GM18873 (cell line): ENCODE measurements at regions not wholly inside any gene's neighbourhood (a gene's known extent, or its start where the extent isn't known, plus 50 kb on each side); places are given as distances from the start of the nearest gene placed in this dataset.

Experiments used
- ATAC-seq: cut with Tn5 transposase; IDR thresholded peaks from one replicate; pipeline ENCODE4 v1.9.1; 2021; ENCODE audit warnings: mild to moderate bottlenecking, moderate library complexity, moderate number of reproducible peaks; ENCODE audit not compliant: unreplicated experiment, low FRiP score

GRCh38 chr2:153213022-153213421, 265.5 kb downstream of the RPRM start:
- ATAC-seq = no peak

GRCh38 chr2:153197402-153198386, 280.9 kb downstream of the RPRM start:
- no peak for ATAC-seq

- ATAC-seq = no peak
These were observed 282.0 kb downstream of the RPRM start for GRCh38 chr2:153196378-153197058.

- ATAC-seq = no peak
These were observed 283.2 kb downstream of the RPRM start for GRCh38 chr2:153195342-153195741.

GRCh38 chr2:153189091-153189888, 289.3 kb downstream of the RPRM start:
- no peak for ATAC-seq

GRCh38 chr2:153179808-153180207, 298.8 kb downstream of the RPRM start:
- ATAC-seq = no peak

GRCh38 chr2:153169609-153170008, 309.0 kb downstream of the RPRM start:
- no peak for ATAC-seq

- ATAC-seq = no peak
These were observed 313.5 kb downstream of the RPRM start for GRCh38 chr2:153165021-153165420.

GRCh38 chr2:153163055-153163454, 315.5 kb downstream of the RPRM start:
- ATAC-seq = no peak

- ATAC-seq = no peak
These were observed 321.8 kb downstream of the RPRM start for GRCh38 chr2:153156743-153157142.

GRCh38 chr2:153152036-153152435, 326.5 kb downstream of the RPRM start:
- ATAC-seq = no peak

- ATAC-seq = no peak
These were observed 333.0 kb downstream of the RPRM start for GRCh38 chr2:153145470-153145978.

- no peak for ATAC-seq
These were observed 335.0 kb downstream of the RPRM start for GRCh38 chr2:153143540-153143939.

GRCh38 chr2:153140498-153140897, 338.1 kb downstream of the RPRM start:
- ATAC-seq = no peak

- ATAC-seq = no peak
These were observed 339.7 kb downstream of the RPRM start for GRCh38 chr2:153138651-153139375.

GRCh38 chr2:153136216-153136615, 342.3 kb downstream of the RPRM start:
- ATAC-seq = no peak

- no peak for ATAC-seq
These were observed 343.8 kb downstream of the RPRM start for GRCh38 chr2:153134725-153135124.

- ATAC-seq = no peak
These were observed 344.8 kb downstream of the RPRM start for GRCh38 chr2:153133716-153134115.

GRCh38 chr2:153132418-153132817, 346.1 kb downstream of the RPRM start:
- ATAC-seq = no peak

GRCh38 chr2:153115141-153115540, 363.4 kb downstream of the RPRM start:
- ATAC-seq = no peak
